GM12873 (cell line): ENCODE measurements at regions not wholly inside any gene's neighbourhood (a gene's known extent, or its start where the extent isn't known, plus 50 kb on each side); places are given as distances from the start of the nearest gene placed in this dataset.

ENCODE experiments used
- TF ChIP-seq, protein P1 (sequence below): IDR thresholded peaks from 2 replicates; pipeline ENCODE4 v1.5.1; 2012; ENCODE audit warnings: low read depth, mild to moderate bottlenecking, moderate library complexity, low read length, control low read depth; ENCODE audit not compliant: insufficient read depth; ENCODE audit errors: missing control alignments

DNA sequence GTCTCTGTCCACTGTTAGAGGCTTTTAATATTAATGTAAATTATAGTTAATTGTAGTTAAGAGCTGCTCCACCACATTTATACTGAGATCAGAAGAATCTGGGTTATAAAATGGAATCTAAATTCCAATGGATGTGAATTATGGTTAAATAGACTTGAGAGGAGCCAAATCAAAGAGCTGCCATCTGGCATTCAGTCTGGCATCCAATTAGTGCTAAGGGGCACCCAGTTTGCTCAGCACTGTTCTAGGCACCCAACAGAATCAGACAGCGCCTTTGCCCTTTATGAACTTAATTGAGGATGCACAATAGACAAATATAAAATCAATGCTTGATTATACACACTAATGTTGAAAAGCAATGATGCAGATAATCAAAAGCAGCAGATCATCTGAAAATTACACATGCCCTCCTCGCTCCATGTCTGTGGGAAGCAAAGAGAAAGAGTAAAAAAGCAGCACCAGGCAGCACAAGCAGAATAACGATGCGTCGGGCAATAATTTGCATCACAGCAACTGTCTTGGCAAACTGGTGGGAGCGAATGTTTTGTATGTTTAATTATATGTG, 310.1 kb downstream of the BRINP2 start:
- TF ChIP-seq, protein P1, sequence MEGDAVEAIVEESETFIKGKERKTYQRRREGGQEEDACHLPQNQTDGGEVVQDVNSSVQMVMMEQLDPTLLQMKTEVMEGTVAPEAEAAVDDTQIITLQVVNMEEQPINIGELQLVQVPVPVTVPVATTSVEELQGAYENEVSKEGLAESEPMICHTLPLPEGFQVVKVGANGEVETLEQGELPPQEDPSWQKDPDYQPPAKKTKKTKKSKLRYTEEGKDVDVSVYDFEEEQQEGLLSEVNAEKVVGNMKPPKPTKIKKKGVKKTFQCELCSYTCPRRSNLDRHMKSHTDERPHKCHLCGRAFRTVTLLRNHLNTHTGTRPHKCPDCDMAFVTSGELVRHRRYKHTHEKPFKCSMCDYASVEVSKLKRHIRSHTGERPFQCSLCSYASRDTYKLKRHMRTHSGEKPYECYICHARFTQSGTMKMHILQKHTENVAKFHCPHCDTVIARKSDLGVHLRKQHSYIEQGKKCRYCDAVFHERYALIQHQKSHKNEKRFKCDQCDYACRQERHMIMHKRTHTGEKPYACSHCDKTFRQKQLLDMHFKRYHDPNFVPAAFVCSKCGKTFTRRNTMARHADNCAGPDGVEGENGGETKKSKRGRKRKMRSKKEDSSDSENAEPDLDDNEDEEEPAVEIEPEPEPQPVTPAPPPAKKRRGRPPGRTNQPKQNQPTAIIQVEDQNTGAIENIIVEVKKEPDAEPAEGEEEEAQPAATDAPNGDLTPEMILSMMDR, result no peak

DNA sequence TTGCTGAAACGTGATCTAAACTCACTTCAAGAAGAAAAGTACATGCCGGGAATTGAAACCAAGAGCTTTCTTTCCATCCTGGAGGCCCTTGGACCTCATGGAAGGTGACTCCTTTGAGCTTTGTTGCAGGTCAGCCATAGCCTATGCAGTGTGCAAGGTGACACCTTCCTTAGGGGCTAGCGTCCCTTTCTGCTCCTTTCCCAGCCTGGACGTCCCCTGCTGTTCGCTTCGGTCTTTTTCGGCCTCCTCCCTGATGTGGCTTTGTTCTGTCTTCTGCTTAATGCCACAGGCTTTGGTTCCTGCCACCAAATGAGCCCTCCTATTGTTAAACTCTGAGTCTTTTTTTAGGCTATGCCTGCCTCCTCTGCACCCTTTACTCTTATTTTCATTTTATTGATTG, 308.8 kb downstream of the BRINP2 start:
- TF ChIP-seq, protein P1, result no peak

DNA sequence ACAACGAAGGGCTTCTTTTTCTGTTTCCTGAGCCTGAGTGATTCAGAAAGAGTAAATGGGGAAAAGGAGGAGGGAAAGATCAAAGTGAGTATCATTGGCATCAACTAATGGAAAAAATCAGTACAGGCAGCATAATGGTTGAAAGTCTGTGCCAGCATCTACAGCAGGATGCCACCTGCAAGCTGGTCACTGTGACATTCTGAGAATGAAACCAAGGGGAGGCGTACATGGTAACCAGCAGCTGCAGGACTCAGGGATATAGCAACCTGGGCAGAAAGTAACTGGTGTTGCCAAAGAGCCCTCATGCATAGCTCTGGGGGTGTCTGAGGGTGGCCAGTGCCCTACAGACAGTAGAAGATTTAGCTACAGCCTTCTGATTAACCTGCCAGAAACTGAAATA, 305.9 kb downstream of the BRINP2 start:
- TF ChIP-seq, protein P1, result no peak

DNA sequence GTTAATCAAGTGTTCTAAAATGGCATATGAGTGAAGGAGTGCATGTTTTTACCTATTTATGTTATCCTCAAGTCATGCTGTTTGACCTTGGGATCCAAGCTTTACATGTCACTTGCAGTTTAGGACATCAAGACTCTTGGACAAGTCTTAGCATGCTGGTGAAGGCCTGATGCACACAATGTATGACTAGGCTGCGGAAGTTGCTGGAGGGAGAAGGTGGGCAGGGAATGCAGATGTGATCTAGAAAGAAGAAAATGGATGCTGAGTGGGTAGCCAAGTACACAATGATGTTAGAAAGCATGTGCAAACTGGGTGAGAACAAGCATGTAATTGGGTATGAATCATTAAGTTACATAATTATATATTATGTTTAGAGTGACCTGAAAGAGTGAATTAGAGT, 301.8 kb downstream of the BRINP2 start:
- TF ChIP-seq, protein P1, result no peak

DNA sequence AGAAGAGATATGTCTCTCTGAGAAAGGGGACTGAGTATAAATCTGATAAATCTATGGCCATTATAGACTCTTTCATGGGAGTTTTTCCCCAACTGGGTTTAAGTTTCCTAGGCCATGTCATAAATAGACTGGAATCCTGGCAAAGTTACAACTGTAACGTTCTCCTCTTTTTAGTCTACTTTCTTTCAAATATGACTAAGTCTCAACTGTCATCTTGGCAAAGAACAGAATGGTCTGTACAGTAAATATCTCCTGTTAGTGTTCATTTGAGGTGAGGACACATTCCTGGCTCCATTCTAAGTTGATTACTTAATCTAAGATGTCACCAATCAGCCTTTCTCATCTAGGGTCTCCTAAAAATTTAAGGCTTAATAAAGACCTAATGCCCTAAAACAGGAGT, 300.5 kb downstream of the BRINP2 start:
- TF ChIP-seq, protein P1, result no peak

DNA sequence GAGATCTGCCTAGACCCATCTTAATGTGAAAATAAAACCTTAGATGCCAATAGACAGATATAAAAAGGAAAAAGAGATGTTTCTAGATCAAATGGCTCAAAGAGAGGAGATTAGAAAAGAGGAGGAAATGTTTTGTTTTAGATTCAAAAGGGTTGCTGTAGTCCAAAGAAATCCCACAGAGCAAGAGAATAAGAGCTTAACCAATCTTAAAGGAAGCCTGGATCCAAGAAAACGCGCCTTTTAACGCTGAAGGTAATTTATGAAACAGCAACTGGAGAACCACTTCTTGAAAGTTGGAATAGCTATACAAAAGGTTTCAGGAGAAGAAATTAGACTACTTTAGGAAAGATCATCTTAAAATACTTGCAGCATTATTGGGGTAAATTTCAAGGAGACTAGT, 298.8 kb downstream of the BRINP2 start:
- TF ChIP-seq, protein P1, result no peak

DNA sequence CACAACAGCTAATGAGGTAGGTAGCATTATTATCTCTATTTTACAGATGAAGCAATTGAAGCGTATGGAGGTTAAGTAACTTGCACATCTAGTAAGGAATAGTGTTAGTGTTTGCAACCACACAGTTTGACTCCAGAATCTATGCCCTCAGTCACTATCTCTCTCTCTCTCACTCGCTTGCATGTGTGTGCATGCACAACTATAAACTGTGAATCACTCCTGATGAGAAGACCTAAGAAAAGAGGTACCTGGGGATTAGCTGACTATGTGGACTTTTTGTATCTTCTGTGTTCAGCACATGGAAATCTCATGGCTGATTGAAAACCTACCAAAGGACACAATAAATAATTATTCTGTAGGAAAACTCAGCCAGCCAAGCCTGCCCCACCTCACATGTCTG, 295.5 kb downstream of the BRINP2 start:
- TF ChIP-seq, protein P1, result no peak
